ENCODE measurements at regions not wholly inside any gene's neighbourhood (a gene's known extent, or its start where the extent isn't known, plus 50 kb on each side); places are given as distances from the start of the nearest gene placed in this dataset.

DNA sequence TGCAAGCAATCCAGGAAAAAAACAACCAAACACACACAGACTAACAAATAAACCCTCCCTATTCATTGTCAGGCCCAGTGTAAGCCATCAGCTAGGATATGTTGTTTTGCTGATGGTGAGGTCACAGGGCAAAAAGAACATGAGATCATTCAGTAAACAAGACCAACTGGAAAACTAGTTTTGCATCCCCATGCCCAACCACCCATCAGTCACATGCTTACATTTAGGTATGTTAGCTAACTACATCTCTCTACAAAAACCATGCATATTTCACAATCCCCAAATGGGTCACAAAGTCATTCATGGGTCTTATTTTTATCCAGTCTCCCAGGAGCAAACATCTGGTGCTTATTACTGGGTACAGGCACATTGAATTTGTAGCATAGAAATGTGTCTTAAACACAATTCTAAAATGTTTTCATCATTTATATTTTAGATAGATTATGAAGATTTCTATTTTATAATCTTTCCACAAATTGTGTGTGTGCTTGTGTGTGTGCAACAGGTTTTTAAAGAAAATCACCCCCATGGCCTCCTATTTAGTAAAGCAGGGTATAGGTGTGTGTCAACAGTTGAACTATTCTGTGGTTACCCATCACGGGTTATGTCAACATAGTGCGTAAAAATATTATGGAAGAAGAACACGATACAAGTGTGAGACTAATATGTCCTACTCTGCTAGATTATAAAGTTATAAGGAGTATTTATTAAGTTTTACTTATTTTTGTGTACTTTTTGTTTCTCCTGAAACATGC is 103.8 kb upstream of the AKR1E2 start:
- H3K36me3 ChIP-seq, result no peaks in the 10 kb centered on the region
- no peaks in the 10 kb centered on the region for H3K27me3 ChIP-seq (ENCODE audit: low read depth)
- TF ChIP-seq, protein P1, sequence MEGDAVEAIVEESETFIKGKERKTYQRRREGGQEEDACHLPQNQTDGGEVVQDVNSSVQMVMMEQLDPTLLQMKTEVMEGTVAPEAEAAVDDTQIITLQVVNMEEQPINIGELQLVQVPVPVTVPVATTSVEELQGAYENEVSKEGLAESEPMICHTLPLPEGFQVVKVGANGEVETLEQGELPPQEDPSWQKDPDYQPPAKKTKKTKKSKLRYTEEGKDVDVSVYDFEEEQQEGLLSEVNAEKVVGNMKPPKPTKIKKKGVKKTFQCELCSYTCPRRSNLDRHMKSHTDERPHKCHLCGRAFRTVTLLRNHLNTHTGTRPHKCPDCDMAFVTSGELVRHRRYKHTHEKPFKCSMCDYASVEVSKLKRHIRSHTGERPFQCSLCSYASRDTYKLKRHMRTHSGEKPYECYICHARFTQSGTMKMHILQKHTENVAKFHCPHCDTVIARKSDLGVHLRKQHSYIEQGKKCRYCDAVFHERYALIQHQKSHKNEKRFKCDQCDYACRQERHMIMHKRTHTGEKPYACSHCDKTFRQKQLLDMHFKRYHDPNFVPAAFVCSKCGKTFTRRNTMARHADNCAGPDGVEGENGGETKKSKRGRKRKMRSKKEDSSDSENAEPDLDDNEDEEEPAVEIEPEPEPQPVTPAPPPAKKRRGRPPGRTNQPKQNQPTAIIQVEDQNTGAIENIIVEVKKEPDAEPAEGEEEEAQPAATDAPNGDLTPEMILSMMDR (IDR thresholded peaks at IDR 0.05; ENCODE audit: borderline replicate concordance), result no peak
- no peak overlapping the region for H3K4me3 ChIP-seq
- peaks cover 25% of the 10 kb centered on the region for H3K4me1 ChIP-seq
- intact Hi-C loops (cut with micrococcal nuclease), result no loop called here
- H3K9me3 ChIP-seq (replicated peaks), result no peaks in the 10 kb centered on the region
- DNase-seq, result no peak
- H3K27ac ChIP-seq (replicated peaks), result no peak overlapping the region

DNA sequence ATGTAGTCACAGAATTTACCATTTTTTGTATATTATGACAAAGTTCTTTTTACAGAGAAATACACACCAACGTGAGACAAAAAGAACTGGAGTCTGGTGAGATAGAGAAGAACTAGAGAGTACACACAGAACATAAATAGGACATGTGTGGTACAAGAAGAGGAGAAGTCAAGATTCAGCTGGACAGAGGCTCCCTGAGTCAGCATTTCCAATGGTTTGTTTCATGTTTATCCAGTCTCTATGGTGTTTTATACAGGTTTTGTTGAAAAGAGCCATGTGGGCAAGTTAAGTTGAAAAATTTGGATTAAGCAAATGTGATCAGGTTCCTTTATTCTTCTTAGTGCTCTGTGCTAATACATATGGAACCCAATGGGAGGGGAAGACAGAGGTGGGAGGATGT is 105.5 kb upstream of the AKR1E2 start:
- H3K36me3 ChIP-seq, result no peaks in the 10 kb centered on the region
- TF ChIP-seq, protein P1 (IDR thresholded peaks at IDR 0.05; ENCODE audit: borderline replicate concordance), result no peak
- H3K27me3 ChIP-seq (ENCODE audit: low read depth), result no peaks in the 10 kb centered on the region
- intact Hi-C loops (cut with micrococcal nuclease), result no loop called here
- H3K4me1 ChIP-seq, result peaks cover 16% of the 10 kb centered on the region
- H3K4me3 ChIP-seq, result no peak overlapping the region
- no peaks in the 10 kb centered on the region for H3K9me3 ChIP-seq (replicated peaks)
- no peak for DNase-seq
- no peak overlapping the region for H3K27ac ChIP-seq (replicated peaks)

DNA sequence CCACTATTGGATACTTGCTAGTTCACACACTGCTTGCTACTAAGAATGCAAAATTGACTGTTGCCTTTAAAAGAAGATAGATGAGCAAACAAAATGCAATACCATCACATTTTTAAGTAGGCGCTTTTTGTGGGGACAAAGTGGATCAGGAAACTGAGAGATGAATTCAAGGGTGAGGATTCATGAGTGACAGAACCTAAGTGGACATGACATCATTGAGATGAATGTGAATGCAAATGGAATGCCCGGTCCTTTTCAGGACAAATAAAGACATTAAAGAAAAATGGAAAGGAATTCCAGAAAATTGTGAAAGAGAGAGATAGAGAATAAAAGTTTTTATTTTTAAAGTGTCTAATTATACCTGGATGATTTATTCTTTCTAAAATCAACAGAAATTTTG is 106.3 kb upstream of the AKR1E2 start:
- H3K4me1 ChIP-seq, result peaks cover 16% of the 10 kb centered on the region
- TF ChIP-seq, protein P1 (IDR thresholded peaks at IDR 0.05; ENCODE audit: borderline replicate concordance), result no peak

DNA sequence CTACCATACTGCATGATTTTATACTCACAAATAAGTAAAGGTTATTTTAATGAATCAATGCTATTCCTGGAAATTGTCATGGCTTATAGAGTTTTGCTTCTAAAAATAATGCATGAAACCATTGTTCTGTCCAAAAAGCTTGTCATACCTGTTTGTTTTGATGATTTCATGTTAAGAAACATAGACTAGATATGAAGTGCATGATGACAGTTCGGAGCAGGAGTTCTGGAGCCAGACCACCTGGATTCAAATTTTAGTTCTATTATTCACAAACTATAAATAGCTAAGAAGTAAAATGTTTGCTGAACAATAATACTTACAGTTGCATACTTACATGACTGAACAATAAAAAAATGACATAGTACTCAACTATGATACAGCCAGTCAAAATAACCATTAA is 107.0 kb upstream of the AKR1E2 start:
- Histone ChIP-seq H3K4me1 (peaks cover 16% of the 10 kb centered on the region), H3K9me3 (replicated peaks) (no peaks in the 10 kb centered on the region), H3K27ac (replicated peaks) (no peak overlapping the region), H3K36me3 (no peaks in the 10 kb centered on the region), H3K4me3 (no peak overlapping the region), H3K27me3 (ENCODE audit: low read depth) (no peaks in the 10 kb centered on the region)
- DNase-seq, result no peak
- intact Hi-C loops (cut with micrococcal nuclease), result no loop called here
- TF ChIP-seq, protein P1 (IDR thresholded peaks at IDR 0.05; ENCODE audit: borderline replicate concordance), result no peak

More for the DNA sequence above, 106.3 kb upstream of the AKR1E2 start:
- no peaks in the 10 kb centered on the region for H3K36me3 ChIP-seq
- H3K4me3 ChIP-seq, result no peak overlapping the region
- intact Hi-C loops (cut with micrococcal nuclease), result no loop called here
- H3K9me3 ChIP-seq (replicated peaks), result no peaks in the 10 kb centered on the region
- H3K27ac ChIP-seq (replicated peaks), result no peak overlapping the region
- no peak for DNase-seq
- no peaks in the 10 kb centered on the region for H3K27me3 ChIP-seq (ENCODE audit: low read depth)

DNA sequence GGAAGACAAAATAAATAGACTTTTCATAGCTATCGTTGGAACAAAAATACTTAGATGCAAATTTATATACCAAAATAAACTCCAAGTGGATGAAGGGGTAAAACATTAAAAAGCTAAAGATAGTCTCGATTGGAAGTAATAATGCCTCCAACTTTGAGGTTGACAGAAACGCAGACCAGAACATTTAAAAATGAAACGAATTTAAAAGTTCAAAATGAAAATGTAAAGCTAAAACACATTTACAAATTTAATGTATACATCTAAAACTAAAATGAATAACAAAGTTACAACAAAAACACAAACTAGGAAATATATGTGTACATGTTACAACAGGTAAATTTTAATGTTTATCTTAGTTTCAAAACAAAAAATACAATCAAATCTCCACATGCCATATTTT is 107.5 kb upstream of the AKR1E2 start:
- Histone ChIP-seq H3K36me3 (no peaks in the 10 kb centered on the region), H3K27ac (replicated peaks) (no peak overlapping the region), H3K4me1 (peaks cover 16% of the 10 kb centered on the region), H3K27me3 (ENCODE audit: low read depth) (no peaks in the 10 kb centered on the region), H3K4me3 (no peak overlapping the region), H3K9me3 (replicated peaks) (no peaks in the 10 kb centered on the region)
- DNase-seq, result no peak
- TF ChIP-seq, protein P1 (IDR thresholded peaks at IDR 0.05; ENCODE audit: borderline replicate concordance), result no peak
- intact Hi-C loops (cut with micrococcal nuclease), result no loop called here

Measured in left ventricle myocardium inferior (tissue), 1 donor.